CD4-positive, alpha-beta T cell treated with Interleukin-15 for 1 hour (primary cell): ENCODE measurements at regions not wholly inside any gene's neighbourhood (a gene's known extent, or its start where the extent isn't known, plus 50 kb on each side); places are given as distances from the start of the nearest gene placed in this dataset.

Source experiments
- DNase-seq: peaks from one replicate; pipeline ENCODE4 v3.0.0-alpha.2; 2020

- DNase-seq: no peak
These were observed 65.9 kb upstream of the ASTN2 start for GRCh38 chr9:117480729-117481128.

DNA sequence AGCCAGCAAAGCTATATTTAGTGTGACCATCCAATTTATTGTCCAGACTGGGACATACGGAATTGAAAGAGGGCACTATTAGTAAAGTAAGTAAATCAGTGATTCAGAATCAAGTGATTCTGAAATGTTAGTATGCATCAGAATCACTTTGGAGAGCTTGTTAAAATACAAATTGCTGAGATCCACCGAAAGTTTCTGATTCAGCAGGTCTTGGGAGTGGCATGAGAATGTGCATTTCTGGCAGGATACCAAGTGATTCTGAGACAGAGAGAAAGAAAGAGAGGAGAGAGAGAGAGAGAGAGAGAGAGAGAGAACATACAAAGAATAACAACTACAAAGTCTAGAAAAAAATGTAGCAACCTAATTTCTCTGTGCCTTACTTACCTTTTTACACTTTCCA, 65.4 kb upstream of the ASTN2 start:
- DNase-seq: no peak

DNA sequence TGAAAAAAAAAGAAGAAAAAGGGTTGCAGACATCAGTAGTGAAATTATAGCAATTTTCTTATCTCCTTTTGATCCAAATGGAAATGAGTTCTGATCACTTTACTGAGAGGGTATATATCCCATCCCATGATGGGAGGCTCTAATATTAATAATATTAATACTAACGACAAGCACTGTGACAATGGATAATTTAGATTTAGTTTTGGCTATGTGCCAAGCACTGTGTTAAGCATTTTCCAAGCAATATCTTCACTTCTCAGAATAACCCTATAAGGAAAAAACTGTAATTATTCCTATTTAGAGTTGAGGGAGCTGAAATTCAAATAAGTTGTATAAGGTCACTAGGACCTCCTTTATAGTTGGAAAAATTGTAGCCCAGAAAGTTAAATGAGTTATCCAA, 58.4 kb upstream of the ASTN2 start:
- DNase-seq: no peak

DNA sequence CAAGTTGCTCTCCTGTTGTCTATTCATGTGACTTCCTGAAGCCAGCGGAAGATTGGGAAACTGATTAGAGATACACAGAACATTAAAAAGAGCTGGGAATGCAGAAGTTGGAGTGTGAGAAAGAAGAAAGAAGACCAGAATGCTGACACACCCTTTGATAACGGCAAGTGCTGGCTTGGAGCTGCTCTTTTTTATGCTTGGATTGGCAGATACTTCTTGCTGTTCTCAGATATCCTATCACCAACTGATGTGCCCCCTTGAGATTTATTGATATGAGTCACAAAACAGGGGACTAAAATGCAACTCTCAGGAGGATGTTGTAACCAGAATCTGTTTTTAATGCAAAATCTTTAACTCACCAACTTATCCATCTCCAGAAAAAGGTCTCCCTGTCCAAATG, 56.0 kb upstream of the ASTN2 start:
- DNase-seq: no peak

DNA sequence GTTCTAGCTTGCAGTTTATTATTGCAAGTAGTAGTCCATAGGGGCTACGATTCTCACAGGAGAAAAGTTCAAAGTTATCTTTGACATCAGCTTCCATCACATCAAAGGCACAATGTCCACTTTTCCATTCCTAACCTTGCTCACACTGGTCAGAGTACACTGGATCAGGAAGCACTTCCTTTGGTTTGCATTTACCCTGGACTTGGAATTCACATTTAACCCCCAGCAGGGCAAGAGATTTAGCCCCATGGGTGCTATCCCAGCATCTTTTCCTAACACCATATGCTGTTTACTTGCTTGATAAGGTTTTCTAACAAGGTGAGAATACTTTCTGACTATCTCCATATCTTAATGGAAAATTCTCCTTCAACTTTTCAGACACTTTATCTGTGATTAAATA, 55.6 kb upstream of the ASTN2 start:
- DNase-seq: no peak

DNA sequence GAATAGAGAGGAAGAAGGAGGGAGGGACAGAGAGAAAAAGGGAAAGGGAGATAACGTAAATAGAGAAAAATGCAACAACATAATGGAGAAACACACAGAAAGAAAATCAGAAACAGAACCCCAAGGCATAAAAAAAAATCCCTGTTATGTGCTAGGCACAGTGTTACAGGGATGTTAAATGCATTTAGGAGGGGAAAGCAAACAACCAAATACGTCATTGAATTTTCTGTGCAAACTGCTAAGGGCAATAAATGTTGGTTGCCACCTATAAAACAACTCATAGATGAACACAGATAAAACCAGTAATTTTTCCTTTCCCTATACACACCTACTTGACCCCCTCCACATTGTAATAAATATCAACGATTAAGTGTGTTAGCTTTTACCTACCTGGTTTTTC, 51.3 kb upstream of the ASTN2 start:
- DNase-seq: no peak

DNA sequence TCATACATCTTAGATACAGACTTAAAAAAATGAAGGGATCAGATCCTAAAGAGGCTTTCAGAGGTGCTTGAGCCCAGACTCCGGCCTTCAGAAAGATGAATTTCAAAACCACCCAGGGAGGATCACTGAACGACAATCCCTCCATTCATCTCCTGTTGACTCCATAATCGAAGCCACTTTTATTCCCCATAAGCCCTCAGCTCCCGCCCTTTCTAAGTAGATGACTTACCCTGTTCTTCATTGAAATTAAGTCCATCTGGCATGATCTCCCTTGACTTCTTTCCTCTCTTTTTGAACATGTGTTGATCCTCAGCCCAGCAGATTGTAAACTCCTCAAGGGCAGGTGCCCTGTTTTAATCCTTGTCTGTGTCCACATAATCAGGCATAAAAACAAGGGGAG, 50.8 kb upstream of the ASTN2 start:
- DNase-seq: no peak

DNA sequence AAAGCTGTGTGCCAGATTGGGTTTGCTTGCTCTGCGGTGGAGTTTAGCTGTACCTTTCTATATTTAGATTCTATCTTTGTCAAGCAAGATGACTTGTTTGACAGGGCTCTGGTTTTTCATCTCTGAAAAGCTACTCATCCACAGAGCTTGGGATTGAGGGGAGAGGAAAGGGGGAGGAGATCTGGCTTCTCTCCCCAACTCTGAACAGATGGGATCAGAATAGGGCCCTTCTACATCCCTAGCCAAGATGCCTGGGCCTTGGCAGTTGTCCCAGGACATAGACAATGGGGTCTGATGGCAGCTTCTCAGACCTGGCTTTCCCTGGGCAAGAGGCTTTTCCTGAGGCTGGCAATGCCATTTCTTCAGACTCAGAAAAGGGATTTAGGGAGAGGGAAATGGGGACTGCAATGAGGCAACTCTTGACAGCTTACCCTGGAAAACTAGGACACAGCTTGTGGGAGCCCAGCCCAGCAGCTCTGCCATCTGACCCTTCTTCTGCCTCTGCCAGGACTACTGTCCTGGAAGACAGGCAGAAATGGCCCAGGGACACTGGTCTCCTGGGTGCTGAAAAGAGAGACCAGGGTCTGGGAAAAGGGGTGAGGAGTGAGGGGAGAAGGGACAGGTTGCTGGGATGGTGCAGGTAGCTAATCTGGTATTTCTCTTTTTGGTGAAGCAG, 50.2 kb upstream of the ASTN2 start:
- no peak for DNase-seq
